GDM1 (cell line): ENCODE measurements at regions not wholly inside any gene's neighbourhood (a gene's known extent, or its start where the extent isn't known, plus 50 kb on each side); places are given as distances from the start of the nearest gene placed in this dataset.

Source experiments
- DNase-seq: peaks from one replicate; lab custom pipeline; 2025; lab: John Stamatoyannopoulos, UW

- no peak for DNase-seq
Measured at GRCh38 chr4:152159773-152160172, 376.1 kb downstream of the FBXW7 start.

- DNase-seq: no peak
Measured at GRCh38 chr4:152158225-152158624, 377.7 kb downstream of the FBXW7 start.

GRCh38 chr4:152157629-152158028, 378.3 kb downstream of the FBXW7 start:
- no peak for DNase-seq

DNA sequence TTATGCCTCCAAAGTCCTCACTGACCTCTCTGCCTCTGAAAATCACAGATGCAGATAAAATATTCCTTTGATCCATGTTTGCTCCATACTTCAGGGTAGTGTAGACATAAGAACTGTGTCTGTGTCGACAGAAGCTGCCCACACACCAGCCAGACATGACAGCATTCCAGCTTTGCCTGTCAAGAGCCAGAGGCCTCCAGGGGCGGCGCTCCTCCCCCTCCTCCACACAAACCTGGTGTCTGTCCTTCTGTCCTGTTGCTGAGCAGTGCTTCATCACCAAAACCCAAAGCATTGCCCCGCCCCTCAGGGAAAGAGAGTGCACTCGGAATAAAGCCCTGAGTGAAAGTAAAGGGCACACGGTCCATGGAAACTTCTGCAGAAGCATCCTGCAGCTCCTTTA, 379.4 kb downstream of the FBXW7 start:
- no peak for DNase-seq

DNA sequence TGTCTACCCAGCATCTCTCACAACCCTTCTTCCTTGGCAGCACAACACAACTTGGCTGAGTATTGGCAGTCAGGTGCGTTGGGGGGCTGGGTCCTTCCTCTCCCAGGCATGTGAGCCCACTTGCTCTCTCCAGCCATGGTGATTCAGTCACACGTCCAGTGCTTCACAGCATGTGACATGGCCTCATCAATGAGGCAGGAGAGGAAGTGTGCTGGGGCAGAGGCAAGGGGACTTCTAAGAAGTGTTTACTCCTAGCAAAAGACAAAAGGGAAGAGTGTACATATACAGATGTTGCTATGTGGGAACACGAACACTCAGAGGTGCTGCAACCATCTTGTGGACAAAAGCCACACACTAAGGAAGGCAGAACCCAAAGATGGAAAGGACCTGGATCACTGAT, 380.8 kb downstream of the FBXW7 start:
- DNase-seq: no peak

DNA sequence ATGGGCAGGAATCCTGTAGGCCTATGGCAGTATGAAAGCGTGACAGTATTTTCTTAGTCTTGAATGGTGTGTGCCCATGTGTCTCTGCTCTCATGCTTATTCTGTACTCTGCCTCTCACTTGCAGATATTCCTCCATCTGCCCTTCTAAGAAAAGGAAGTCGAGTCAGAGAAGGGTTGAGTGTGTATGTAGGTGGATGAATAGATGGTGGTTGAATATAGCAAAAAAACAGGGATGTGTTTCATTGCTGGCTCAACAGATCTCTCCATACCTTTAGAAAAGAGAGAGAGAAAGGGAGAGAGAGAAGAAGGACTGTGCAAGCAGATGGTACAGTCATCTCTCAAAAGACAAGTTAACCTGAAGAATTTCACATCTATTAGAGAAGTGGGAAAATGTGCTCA, 381.5 kb downstream of the FBXW7 start:
- no peak for DNase-seq

DNA sequence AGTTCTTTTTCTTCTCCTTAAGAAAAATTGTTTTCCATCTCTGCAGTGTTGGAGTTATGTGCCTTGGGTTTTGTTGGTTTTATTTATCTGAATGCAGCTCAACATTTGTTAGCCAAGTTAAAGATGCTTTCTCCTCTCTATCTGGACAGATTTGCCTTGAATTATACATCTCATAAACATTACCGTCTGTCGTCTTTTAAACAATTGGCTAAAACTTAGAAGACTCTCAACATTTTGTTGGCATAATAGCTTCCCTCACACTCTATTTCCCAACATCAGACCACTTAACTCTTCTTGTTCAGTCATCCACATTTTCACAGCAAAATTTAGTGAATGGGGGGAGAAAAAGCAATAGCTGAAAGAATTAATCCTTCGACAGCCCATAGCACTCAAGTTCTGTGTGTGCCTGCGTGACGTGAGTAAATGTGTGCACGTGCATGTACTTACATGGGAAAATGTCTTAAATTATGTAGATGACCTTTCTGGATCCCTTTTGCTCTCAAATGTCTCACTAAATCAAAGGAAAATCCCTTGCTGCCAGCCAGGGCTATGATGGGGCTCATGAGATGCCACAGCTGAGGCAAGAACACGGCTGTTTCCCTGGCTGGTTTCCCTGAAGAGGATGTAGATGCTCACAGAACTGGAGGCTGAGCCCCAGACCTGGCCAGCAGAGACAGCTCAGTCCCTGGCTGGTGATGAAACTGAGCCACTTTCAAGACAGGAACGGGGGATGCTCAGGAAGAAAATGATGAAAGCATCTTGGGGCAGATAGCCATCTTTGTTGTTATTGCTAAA, 382.2 kb downstream of the FBXW7 start:
- no peak for DNase-seq

DNA sequence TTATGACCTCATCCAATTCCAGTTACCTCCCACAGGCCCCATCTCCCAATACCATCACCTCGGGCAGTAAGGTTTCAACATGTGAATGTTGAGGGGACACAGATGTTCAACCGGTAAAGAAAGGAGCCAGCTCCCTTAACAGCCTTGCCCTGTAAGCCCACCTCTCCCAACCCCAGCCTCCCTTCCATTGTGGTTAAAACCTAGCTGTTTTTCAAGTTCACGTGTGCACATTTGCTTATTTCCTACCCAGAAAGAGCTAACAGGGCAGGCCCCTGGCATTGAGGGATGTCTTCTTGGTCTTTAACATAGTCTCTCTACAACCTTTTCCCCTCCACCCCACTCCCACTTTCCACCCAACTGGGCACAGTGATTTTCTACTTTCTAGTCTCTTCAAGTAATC, 385.7 kb downstream of the FBXW7 start:
- no peak for DNase-seq

GRCh38 chr4:152149745-152150144, 386.1 kb downstream of the FBXW7 start:
- DNase-seq: no peak

GRCh38 chr4:152148057-152148456, 387.2 kb upstream of the GATB start:
- DNase-seq: no peak

DNA sequence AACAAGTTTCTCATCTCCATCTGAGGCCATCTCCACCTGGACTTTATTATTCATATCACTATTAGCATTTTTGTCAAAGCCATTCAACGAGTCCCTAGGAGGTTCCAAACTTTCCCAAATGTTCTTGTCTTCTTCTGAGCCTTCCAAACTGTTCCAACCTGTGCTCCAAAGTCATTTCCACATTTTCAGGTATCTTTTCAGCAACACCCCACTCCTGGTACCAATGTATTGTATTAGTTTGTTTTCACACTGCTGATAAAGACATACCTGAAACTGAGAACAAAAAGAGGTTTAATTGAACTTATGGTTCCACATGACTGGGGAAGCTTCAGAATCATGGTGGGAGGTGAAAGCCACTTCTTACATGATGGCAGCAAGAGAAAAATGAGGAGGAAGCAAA, 385.4 kb upstream of the GATB start:
- DNase-seq: no peak

DNA sequence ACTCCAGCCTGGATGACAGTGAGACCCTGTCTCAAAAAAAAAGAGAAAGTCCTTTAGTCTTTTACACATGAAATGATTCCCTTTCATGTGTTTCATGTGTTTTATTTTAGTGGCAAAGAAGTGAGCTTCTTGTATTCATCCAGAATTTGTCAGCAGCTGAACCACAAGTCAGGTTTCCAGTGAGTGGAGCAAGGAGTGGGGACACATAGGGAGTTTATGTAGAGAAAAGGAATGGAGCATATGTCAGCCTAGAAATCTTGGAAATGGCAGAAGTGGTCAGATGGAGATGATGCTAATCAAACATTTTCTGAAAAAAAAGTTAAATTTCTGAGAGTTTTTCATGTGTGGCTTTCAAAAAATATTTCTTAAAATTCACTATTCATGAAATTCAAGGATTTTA, 383.0 kb upstream of the GATB start:
- no peak for DNase-seq

DNA sequence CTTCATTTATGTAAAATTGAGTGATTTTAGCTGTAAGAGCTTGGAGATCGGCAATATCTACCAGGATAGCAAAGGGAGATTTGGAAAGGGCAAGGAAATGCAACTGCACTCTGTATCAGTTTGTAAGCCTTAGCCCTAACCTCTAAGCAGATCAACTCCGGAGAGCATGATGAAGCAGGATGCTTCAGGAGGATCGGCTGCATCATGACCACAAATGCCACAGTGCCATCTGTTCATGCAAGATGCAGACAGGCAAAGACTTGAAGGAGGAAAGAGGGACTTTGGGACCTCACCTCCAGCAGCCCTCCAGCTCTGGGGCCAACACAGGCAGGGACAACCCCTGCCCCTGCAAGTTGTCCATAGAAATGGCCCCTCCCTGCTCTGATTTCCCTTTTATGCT, 377.6 kb upstream of the GATB start:
- DNase-seq: peak; percentile 1

- DNase-seq: no peak
Measured at GRCh38 chr4:152132776-152133175, 372.0 kb upstream of the GATB start.

DNA sequence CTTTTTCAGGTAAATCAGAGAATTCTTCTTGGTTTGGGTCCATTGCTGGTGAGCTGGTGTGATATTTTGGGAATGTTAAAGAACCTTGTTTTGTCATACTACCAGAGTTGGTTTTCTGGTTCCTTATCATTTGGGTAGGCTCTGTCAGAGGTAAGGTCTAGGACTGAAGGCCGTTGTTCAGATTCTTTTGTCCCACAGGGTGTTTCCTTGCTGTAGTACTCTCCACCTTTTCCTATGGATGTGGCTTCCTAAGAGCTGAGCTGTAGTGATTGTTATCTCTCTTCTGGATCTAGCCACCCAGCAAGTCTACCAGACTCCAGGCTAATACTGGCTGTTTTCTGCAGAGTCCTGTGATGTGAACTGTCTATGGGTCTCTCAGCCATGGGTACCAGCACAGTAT, 367.5 kb upstream of the GATB start:
- no peak for DNase-seq

- no peak for DNase-seq
Measured at GRCh38 chr4:152126238-152126637, 365.4 kb upstream of the GATB start.

DNA sequence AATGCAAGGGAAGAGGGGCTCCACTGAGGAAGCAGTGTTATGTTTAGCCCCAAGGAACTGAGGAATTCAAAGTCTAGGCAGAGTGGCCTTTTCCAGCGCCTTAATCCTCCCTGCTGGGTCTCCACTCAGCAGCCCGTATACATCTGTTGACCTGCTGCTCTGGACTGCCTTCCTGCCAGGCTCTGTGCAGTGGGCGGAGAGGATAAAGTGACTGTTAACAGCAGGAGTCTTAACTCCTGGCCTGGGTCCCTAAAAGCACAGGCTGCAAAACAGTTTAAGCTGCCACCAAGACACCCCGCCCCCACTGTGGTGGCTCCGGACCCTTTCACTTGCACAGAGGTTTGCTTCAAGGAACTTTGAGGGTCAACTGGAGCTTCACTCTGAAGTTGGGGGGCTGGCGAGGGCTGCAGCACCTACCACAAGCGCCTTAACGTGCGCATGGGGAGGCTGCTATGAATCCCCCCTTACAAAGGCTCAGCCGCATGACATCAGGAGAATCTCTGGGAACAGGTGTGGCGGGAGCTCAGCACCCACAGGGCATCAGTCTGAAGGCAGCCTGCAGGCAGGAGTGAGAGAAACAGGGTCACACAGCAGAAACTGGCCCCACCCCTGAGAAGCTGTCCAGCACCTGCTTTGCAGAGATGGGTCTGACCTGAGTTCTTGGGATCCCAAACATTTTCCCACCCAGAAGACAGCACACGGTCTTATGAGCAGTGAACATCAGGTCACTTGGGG, 358.2 kb upstream of the GATB start:
- DNase-seq: no peak

- DNase-seq: no peak
Measured at GRCh38 chr4:152117933-152118507, 357.2 kb upstream of the GATB start.

- DNase-seq: no peak
Measured at GRCh38 chr4:152117520-152117919, 356.7 kb upstream of the GATB start.

DNA sequence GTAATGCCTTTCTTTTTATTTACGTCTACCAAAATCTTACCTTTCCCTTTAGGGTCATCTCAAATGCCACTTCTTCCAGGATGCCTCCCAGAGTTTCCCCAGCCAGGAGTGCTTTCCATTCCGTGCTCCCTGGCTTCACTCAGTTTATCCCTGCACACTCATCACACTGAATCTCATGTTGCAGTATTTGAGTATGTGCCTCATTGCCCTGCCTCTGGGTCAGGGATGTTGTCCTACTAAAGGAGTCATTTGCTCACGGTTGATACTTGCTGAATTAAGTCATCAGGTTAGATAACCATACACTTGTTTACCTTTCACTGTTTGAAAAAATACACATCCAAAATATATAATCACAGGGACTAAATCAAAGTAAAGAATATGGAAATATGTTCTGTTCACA, 356.2 kb upstream of the GATB start:
- DNase-seq: no peak

DNA sequence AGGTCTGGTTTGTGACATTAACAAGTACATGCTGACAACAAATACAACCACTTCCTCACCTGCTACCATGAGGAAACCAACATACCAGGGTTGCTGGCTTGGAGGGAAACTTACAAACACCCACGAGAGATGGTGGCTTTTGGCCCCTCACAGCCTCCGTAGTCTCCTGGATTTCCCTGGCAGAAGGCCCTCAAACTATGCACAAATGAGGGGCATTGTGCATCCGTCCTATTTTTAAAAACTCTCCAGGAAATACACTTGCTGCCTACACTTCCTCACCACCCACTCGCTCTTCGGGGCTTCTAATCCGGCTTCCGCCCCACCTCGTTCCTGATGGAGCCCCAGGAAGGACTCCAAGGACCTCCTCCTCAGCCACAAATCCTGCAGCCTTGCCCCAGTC, 355.0 kb upstream of the GATB start:
- DNase-seq: no peak

GRCh38 chr4:152115118-152115517, 354.3 kb upstream of the GATB start:
- no peak for DNase-seq

DNA sequence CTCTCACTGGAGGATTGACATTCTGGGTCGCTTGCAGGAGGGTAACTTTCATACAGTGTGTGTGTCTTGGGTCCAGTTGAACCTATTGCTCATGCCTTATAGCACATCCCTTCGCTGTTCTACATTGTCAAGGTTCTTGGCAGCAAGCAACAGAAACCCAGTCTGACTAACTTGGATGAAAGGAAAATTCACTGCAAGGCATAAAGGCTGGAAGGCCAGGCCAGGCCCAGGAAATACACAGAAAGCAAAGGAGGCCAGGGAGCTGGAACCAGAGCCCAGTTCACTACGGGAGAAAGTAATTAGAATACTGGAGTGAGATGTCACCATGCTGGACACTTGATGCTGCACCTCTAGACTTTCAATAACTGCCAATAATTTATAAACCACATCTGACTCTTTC, 353.8 kb upstream of the GATB start:
- DNase-seq: no peak
